Heart left ventricle (tissue), 13 donors: ENCODE measurements at regions not wholly inside any gene's neighbourhood (a gene's known extent, or its start where the extent isn't known, plus 50 kb on each side); places are given as distances from the start of the nearest gene placed in this dataset.

Source experiments
- POLR2A ChIP-seq, 2 donors: fragments of 450-650 bp; IDR thresholded peaks; one replicate each; pipeline ENCODE4 v1.6.1; 2017; ENCODE audit warnings: antibody characterized with exemption in 2 of 2, mild to moderate bottlenecking in 2 of 2, moderate library complexity in 2 of 2
- TF ChIP-seq, protein P1 (sequence below), 12 donors: fragments of 200-600 bp; sonication (generic) in 4 of 12; IDR thresholded peaks; one replicate each; pipeline versions ENCODE4 v1.5.0 to v1.8.0; 2018 to 2022; ENCODE audit warnings: antibody characterized with exemption in 12 of 12, mild to moderate bottlenecking in 5 of 12
- donor health status: ischemic (EF 13 %, LVEDD 7.1; RV severe dilation, severe dysfunction).
- donor health status: DM: no; HTN: yes; CAD: no.
- donor health status: DM: no; HTN: no; CAD: no.
- donor health status: ischemic (EF 25% LVEDD 6.9; RV normal size, moderate dysfunction).
- donor health status: ischemic (EF 25% LVEDD 5.7; RV mildly dilated, moderate dysfunction).
- donor health status: ischemic (EF 35%, LVEDD 5.7; RV mildly dilated, moderate dysfunction).
- donor health status: nonischemic (EF 11% LVEDD 7.7; RV severe dilation, severe dysfunction).
- donor health status: DM: yes; HTN: yes; CAD: no.
- donor health status: PGD.
- donor health status: ischemic (EF 29% LVEDD 5.4; RV normal size, mild dysfunction).
- donor health status: nonischemic (EF 23%, LVEDD 6.1; RV moderate dilation, normal function).

- TF ChIP-seq, protein P1, sequence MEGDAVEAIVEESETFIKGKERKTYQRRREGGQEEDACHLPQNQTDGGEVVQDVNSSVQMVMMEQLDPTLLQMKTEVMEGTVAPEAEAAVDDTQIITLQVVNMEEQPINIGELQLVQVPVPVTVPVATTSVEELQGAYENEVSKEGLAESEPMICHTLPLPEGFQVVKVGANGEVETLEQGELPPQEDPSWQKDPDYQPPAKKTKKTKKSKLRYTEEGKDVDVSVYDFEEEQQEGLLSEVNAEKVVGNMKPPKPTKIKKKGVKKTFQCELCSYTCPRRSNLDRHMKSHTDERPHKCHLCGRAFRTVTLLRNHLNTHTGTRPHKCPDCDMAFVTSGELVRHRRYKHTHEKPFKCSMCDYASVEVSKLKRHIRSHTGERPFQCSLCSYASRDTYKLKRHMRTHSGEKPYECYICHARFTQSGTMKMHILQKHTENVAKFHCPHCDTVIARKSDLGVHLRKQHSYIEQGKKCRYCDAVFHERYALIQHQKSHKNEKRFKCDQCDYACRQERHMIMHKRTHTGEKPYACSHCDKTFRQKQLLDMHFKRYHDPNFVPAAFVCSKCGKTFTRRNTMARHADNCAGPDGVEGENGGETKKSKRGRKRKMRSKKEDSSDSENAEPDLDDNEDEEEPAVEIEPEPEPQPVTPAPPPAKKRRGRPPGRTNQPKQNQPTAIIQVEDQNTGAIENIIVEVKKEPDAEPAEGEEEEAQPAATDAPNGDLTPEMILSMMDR (IDR thresholded peaks at IDR 0.05), result no peak
- TF ChIP-seq POLR2A (IDR thresholded peaks at IDR 0.05), result no peak
These were observed 118.5 kb upstream of the ADAMTS5 start for GRCh38 chr21:27085387-27085786.
